Ammon's horn (tissue), 1 donor: ENCODE measurements at regions not wholly inside any gene's neighbourhood (a gene's known extent, or its start where the extent isn't known, plus 50 kb on each side); places are given as distances from the start of the nearest gene placed in this dataset.
A peak's percentile ranks its signal among the peaks of the same experiment; 100 is the strongest.
"Not testable (repeated sequence)": the region's sequence is repeated elsewhere in the genome, so short reads cannot be mapped to it uniquely, and the experiment has no call there.

Experiments
- DNase-seq: peaks from one replicate; pipeline ENCODE4 v3.0.0-alpha.2; 2016; ENCODE audit warnings: low spot score

GRCh38 chr11:45409587-45409986 lies 123.4 kb upstream of the SYT13 start:
- no peak for DNase-seq

DNA sequence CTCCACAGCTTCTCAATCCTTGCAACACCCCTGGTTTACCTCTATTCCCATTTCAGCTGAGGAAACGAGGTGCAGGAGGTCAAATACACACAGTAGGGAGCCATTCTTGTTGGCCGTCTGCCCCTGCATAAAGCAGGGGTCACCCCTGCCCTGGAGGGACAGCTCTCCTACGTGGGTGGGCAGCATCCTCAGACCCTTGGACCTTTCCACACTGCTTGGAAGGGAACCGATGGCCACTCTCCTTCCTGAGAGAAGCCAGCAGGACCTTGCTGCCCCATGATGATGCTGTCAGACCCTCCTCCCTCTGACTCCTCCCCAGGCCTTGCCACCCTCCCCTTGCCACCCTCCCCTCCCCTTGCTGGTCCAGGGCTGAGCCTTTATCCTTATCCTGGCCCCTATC lies 121.1 kb upstream of the SYT13 start:
- no peak for DNase-seq

GRCh38 chr11:45405916-45406670 lies 120.0 kb upstream of the SYT13 start:
- no peak for DNase-seq

DNA sequence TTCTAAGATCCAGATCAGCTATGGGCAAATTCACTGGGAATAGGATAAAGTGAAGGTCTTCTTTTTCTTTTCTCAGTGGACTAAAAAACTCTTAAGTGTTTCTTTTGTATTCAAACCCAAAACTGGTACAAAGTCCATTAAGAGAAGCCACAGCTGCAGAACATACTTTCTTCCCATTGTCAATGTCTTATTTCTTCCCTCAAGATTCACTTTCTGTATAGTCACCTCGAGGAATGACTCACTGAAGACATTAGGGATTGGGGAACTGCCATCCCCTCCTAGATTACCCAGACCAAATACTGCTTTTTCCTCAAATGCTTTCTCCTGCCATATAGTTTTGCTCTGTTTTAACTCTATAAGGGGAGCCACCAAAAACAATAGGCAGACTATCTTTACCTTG lies 117.4 kb upstream of the SYT13 start:
- not testable (repeated sequence) for DNase-seq

DNA sequence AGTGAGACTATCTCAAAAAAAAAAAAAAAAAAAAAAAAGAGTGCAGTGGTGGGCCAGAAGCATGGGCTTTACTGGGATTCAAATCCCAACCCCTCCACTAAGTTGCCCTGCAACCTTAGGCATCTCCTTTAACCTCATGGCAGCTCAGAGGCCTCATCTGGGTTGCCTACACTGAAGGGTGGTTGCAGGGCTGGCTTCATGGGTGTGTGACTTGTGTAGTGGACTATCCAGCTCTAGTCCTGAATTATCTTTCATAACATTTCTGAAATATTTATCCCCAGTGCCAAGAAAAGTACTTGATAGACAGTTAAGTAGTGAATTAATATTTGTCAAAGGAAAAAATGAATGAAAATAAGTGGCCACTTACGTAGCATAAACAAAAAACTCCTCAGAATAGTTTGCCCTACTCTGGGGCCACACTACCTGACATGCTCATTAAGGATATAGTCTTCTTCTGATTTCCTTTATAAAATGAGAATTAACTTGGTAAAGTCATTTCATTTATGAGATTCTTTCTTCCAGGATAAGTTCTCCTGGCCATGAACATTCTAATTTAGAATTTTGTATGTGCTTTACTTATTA lies 116.0 kb upstream of the SYT13 start:
- no peak for DNase-seq

DNA sequence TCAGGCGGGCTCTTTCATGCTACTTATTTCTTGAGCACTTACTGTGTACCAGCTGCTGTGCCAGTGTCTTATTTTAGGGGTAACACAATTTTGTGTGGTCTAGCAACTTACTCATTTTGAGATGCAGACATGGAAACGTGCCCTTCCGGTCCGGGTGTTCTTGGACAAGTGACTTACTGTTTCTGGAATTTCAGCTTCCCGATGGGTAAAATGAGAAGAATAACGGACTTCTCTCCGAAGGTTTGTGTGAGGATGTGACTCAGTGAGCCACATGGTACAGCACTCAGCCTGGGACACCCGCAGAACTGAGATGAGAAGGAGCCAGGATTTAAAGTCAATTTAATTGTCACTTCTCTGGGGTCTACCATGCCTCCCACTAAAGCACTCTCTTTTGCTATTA lies 114.5 kb upstream of the SYT13 start:
- DNase-seq = no peak

GRCh38 chr11:45399166-45399565 lies 113.0 kb upstream of the SYT13 start:
- DNase-seq = no peak

- DNase-seq = no peak
Observed at GRCh38 chr11:45398325-45398724, 112.2 kb upstream of the SYT13 start.

GRCh38 chr11:45396394-45396793 lies 110.3 kb upstream of the SYT13 start:
- no peak for DNase-seq

GRCh38 chr11:45395947-45396346 lies 109.8 kb upstream of the SYT13 start:
- no peak for DNase-seq

GRCh38 chr11:45395421-45395820 lies 109.3 kb upstream of the SYT13 start:
- DNase-seq = no peak

DNA sequence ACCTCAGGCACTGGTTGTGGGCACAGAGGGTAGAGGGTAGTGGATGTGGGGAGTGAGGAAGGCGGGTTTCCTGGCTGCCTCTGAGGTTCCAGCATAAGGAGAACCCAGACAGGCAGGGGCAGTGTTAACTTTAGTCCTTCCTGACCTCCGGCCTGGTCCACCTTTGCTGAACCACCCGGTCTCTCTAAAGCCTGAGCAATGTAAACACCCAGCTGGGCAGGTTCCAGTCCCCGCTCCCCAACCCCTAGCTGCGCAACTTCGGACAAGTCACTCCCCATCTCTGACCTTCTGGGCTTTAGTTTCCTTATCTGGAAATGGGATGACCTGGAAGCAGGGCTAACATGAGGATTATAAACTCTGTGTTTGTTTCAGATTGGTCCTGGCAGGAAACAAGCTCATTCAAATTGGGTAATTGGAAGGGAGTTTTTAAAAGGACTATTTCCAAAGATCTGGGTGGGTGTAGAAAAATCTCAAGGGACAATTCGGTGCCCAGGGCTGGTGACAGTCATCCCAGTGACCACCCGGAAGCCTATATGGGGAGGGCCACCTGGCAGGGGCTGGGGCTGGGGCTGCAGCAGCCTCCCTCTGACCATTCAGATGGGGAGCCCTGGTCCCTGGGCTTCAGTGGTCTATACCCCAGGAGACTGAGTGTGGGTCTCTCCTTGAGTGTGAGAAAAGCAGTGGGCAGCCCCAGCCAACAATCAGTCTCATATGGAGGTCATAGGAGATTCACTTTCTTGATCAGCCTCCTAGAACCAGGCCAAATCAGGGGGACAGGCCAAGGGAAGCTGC lies 108.3 kb upstream of the SYT13 start:
- DNase-seq = no peak

DNA sequence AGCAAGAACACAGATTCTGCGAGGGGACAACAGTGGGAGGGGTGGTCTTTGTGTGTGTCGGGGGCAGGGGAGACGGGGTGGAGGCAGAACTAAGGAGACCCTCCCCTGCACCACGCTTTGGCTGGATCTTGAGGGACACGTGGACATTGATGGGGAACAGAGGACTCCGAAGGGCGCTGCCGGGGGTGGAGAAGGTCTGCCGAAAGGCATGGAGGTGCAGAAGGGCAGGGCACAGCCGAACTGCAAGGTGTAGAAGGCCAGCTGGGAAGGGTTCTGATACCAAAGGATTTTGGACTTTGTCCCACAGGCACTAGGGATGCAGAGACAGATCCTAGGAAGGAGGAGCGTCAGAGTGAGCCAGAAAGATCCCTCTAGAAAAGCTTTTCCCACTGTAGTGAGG lies 107.7 kb upstream of the SYT13 start:
- DNase-seq = no peak

DNA sequence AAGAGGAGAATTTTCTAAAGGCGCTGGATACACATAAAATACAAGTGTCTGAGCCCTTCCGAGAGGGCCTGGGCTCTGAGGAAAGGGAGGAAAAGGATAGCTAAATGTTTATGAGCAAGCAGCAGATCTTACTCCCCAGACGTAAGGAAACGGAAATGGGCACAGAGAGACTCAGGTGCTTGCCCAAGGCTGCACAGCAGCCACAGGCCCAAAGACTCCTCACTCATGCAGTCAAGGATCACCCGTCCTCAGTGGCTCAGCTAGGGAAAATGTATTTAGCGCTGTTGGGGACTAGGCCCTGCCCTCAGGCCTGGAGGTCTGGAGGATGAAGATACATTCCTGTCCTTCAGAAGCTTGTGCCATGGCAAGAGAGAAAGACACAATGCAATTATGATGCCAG lies 107.2 kb upstream of the SYT13 start:
- no peak for DNase-seq

DNA sequence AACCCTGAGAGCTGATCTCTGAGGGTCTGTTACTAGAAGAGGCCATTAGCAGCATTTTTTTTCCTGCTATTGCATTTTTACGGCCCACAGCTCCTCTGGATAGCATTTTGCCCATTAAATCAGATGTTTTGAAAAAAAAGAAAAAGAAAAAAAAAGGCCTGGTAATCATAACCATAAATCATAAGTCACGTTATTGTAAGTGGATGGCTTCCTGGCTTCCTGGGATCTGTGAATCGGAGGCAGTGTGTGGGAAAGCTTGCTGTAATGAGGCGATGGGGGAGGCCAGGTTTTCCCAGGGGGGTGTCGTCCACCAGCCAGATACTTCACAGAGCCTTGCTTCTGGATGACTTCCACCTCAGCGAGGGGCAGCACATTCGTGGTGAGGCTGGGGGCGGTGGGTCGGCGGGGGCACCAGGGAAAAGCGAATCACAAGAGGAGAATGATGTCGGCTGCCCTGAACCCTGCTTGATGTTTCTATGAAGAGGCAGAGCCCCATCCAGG lies 106.5 kb upstream of the SYT13 start:
- no peak for DNase-seq

DNA sequence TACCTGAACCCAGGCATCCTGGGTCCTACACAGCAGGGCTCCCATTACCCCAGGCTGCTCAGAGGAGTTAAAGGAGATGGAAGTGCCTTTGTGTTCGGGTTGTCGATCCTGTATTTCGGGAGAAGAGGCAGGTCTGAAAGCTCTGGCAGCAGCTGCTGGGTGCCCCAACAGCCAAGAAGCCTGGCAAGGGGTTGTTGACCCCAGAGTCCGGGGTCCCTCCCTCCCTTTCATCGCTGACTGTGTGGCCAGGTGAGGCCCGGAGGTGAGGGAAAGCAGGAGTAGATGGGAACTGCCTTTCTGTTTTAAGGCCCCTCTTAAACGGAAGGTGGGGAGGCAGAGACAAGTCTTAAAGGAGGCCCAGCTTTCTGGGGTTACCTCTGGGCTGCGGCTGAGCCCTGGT lies 106.0 kb upstream of the SYT13 start:
- DNase-seq = no peak

DNA sequence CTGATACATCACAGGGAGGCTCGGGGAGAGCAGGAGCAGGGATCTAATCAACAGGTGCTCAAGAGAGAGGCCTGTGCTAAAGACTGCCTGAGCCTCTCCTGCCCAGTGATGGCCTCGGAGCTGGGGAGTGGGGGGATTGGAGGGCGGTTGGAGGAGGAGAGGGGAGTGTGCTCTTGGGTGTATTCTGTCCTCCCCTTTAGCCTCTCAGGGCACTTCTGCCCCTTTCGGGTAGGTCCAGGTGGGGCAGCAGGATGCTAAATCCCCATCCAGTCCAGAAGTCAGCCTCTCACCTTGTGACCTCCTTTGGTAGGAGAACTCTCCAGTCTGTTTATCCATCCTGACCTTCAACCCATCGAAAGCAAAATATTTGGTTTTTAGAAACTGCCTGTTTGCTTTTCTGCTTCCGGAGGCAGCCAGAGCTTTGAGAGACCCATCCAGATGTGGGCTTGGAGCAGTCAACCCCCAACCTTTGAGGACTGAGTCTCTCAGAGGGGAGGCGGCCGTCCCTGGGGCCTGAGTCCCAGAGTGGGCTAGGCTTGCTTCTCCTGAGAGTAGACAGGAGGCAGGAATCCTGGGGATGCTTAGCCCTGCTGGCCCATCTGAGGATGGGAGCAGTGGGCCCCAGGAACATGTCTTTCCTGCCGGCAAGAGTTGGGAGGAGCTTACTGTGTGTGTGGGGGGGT lies 105.2 kb upstream of the SYT13 start:
- no peak for DNase-seq

GRCh38 chr11:45390407-45390806 lies 104.3 kb upstream of the SYT13 start:
- DNase-seq = no peak

DNA sequence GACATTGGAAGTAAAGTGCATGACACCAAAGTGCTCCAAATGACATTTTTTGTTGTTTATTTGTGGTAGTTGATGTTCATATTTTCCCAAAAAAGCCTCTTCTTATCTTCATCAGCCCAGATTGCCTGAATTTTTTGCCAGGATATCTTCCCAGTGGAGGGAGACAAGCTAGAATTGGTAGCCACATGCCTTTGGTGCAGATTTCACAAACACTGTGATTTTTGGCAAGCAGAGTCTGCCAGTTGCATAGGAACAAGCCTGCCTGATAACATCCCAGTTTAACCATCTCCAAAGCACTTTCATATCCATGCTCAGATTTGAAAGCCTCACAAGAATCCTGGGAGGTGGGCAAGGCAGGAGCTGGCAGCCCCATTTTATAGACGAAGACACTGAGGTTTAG lies 102.3 kb upstream of the SYT13 start:
- peak; percentile 54 for DNase-seq

DNA sequence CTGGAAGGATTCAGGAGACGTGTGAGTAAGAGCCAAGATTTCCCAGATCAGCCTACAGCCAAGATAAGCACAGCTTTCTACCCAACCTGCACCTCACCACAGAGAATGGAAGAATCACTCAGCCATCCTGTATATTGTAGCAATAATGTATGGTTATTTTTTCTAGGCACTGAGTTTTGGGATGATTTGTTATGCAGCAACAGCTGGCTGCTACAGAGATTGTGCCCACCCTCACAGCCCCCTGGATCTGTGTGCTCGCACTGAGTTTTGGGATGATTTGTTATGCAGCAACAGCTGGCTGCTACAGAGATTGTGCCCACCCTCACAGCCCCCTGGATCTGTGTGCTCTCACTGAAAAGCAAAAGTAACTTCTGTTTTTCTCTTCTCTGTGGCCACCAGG lies 101.7 kb upstream of the SYT13 start:
- DNase-seq = not testable (repeated sequence)

DNA sequence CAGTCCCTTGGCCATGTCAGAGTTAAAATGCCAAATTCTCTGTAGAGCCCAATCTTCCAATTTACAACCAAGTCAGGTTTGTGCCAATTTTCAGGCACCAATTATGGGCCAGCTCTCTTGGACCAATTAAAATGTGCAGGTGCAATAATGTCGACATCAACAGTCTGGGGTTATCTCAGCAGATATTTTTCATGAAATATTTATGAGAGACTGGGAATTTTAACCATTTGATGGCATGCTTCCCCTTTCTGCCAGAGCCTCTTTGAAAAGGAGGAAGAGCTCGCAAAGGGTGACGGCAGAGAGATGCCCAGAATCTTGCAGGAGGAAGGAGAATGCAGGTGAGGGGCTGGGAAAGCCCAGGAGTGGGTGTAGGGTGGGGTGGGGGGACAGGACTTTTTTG lies 100.8 kb upstream of the SYT13 start:
- DNase-seq = no peak

GRCh38 chr11:45385844-45386243 lies 99.7 kb upstream of the SYT13 start:
- no peak for DNase-seq
